ENCODE measurements at regions not wholly inside any gene's neighbourhood (a gene's known extent, or its start where the extent isn't known, plus 50 kb on each side); places are given as distances from the start of the nearest gene placed in this dataset.

- no peak overlapping the region for H3K4me3 ChIP-seq
- H3K4me1 ChIP-seq (replicated peaks) = no peaks in the 10 kb centered on the region
- no peaks in the 10 kb centered on the region for H3K27me3 ChIP-seq (replicated peaks; ENCODE audit: insufficient read depth)
- H3K36me3 ChIP-seq = no peaks in the 10 kb centered on the region
- intact Hi-C loops (cut with DNase I) = no loop called here
- H3K27ac ChIP-seq = no peak overlapping the region
- TF ChIP-seq POLR2AphosphoS5 (IDR thresholded peaks at IDR 0.05) (no peak), CTCF (IDR thresholded peaks at IDR 0.05) (no peak), POLR2A (IDR thresholded peaks at IDR 0.05) (no peak)
- no peak for DNase-seq (ENCODE audit: low spot score)
- H3K9me3 ChIP-seq = no peaks in the 10 kb centered on the region
These were observed 1133.8 kb downstream of the TUSC7 start for GRCh38 chr3:117843356-117843755.

DNA sequence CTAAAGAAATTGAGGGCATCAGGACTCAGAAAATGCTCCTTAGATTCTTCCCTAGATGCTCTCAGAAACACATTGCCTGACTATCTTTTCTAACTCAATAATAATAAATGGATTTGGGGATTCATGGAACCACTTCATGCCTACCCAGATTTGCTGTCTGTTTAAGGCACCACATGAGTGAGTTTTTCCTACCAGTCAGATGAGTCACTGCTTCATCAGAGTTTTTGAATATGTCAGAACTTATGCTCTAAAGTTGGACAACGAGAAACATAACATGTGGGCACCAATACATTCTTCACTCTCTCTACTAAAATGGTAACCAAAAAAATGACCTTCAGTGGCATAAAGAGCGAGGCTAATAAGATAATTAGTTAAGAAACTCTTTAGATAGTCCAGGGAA lies 1135.1 kb downstream of the TUSC7 start:
- no peak for DNase-seq (ENCODE audit: low spot score)
- no peak overlapping the region for H3K27ac ChIP-seq
- no peaks in the 10 kb centered on the region for H3K27me3 ChIP-seq (replicated peaks; ENCODE audit: insufficient read depth)
- H3K36me3 ChIP-seq = no peaks in the 10 kb centered on the region
- TF ChIP-seq POLR2A (IDR thresholded peaks at IDR 0.05) = no peak
- no peak for TF ChIP-seq POLR2AphosphoS5 (IDR thresholded peaks at IDR 0.05)
- TF ChIP-seq CTCF (IDR thresholded peaks at IDR 0.05) = no peak
- no peaks in the 10 kb centered on the region for H3K9me3 ChIP-seq
- 93% methylated on average over 2 of the region's 2 CpGs for WGBS
- intact Hi-C loops (cut with DNase I) = no loop called here
- H3K4me3 ChIP-seq = no peak overlapping the region
- no peaks in the 10 kb centered on the region for H3K4me1 ChIP-seq (replicated peaks)

- DNase-seq (ENCODE audit: low spot score) = no peak
- Histone ChIP-seq H3K4me1 (replicated peaks) (no peaks in the 10 kb centered on the region), H3K4me3 (no peak overlapping the region), H3K27ac (no peak overlapping the region), H3K36me3 (no peaks in the 10 kb centered on the region), H3K27me3 (replicated peaks; ENCODE audit: insufficient read depth) (no peaks in the 10 kb centered on the region), H3K9me3 (no peaks in the 10 kb centered on the region)
- no peak for TF ChIP-seq POLR2AphosphoS5 (IDR thresholded peaks at IDR 0.05)
- WGBS = 57% methylated on average over 1 of the region's 1 CpG
- intact Hi-C loops (cut with DNase I) = no loop called here
These were observed 1136.7 kb downstream of the TUSC7 start for GRCh38 chr3:117846238-117846637.

- intact Hi-C loops (cut with DNase I) = no loop called here
These were observed 1139.0 kb downstream of the TUSC7 start for GRCh38 chr3:117848606-117849005.

DNA sequence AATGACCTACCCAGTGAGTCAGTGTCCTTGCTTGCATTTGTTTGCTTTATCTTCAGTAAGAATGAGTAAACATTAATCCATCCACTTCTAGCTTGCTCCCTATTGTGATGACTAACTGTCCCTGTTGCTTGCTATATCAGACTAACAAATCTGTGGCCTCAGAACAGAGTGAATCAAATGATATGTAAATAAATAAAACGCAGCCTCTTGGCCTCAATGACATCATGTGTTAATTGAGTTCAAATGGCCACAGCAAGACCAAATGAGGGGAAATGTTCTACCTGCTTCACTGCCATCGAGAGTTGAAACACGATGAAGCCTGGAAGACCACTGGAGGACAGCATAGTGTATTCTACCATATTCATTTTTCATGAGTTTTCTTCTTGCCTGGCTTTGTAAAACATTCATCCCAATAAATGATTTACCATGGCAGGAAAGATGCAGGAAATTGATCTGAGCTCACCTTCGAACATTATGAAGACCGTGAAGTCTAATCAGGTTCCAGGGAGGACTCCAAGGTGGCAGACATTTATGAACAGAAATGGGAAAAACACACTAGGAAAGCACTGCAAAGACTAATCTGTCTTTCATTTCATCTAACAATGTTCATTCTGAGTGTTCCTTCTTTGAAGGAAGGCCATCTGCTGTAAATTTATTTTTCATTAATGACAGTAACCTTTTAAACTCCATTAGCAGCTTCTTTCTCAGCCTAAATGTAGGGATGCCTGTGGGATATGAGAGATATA lies 1144.5 kb downstream of the TUSC7 start:
- no peak for DNase-seq (ENCODE audit: low spot score)
- no peaks in the 10 kb centered on the region for H3K4me1 ChIP-seq (replicated peaks)
- WGBS = 70% methylated on average over 5 of the region's 5 CpGs
- H3K27me3 ChIP-seq (replicated peaks; ENCODE audit: insufficient read depth) = no peaks in the 10 kb centered on the region
- H3K9me3 ChIP-seq = no peaks in the 10 kb centered on the region
- H3K36me3 ChIP-seq = no peaks in the 10 kb centered on the region
- intact Hi-C loops (cut with DNase I) = no loop called here
- H3K4me3 ChIP-seq = no peak overlapping the region
- H3K27ac ChIP-seq = no peak overlapping the region
- TF ChIP-seq POLR2AphosphoS5 (IDR thresholded peaks at IDR 0.05) (no peak), POLR2A (IDR thresholded peaks at IDR 0.05) (no peak), CTCF (IDR thresholded peaks at IDR 0.05) (no peak)

More at GRCh38 chr3:117848606-117849005, 1139.0 kb downstream of the TUSC7 start:
- Histone ChIP-seq H3K36me3 (no peaks in the 10 kb centered on the region), H3K27me3 (replicated peaks; ENCODE audit: insufficient read depth) (no peaks in the 10 kb centered on the region), H3K4me3 (no peak overlapping the region), H3K9me3 (no peaks in the 10 kb centered on the region), H3K27ac (no peak overlapping the region), H3K4me1 (replicated peaks) (no peaks in the 10 kb centered on the region)
- no peak for TF ChIP-seq POLR2AphosphoS5 (IDR thresholded peaks at IDR 0.05)
- TF ChIP-seq POLR2A (IDR thresholded peaks at IDR 0.05) = no peak
- TF ChIP-seq CTCF (IDR thresholded peaks at IDR 0.05) = no peak
- DNase-seq (ENCODE audit: low spot score) = no peak

Measured in prostate gland (tissue), 2 donors.